Spinal cord (tissue), 9 donors: ENCODE measurements at regions not wholly inside any gene's neighbourhood (a gene's known extent, or its start where the extent isn't known, plus 50 kb on each side); places are given as distances from the start of the nearest gene placed in this dataset.
A peak's percentile ranks its signal among the peaks of the same experiment; 100 is the strongest.

Experiments
- DNase-seq, 6 donors: peaks; one replicate each; pipeline versions ENCODE4 v3.0.0 to v3.0.0-alpha.2; 2013 to 2015; ENCODE audit warnings: low spot score in 6 of 6, low read depth in 4 of 6
- H3K27ac ChIP-seq: one replicate; pipeline ENCODE4 v1.5.1; 2013; ENCODE audit warnings: low read depth, low read length, control low read depth
- H3K27me3 ChIP-seq: one replicate; pipeline ENCODE4 v1.6.1; 2013; ENCODE audit warnings: low read length; ENCODE audit not compliant: control insufficient read depth, insufficient read depth
- H3K36me3 ChIP-seq: one replicate; pipeline ENCODE4 v1.6.1; 2013; ENCODE audit warnings: low read length; ENCODE audit not compliant: control insufficient read depth, insufficient read depth
- H3K4me1 ChIP-seq: one replicate; pipeline ENCODE4 v1.6.1; 2013; ENCODE audit warnings: low read length; ENCODE audit not compliant: control insufficient read depth, insufficient read depth
- H3K4me3 ChIP-seq: one replicate; pipeline ENCODE4 v1.5.1; 2013; ENCODE audit warnings: low read depth, low read length, control low read depth
- H3K9me3 ChIP-seq: one replicate; pipeline ENCODE4 v1.6.1; 2013; ENCODE audit warnings: low read length; ENCODE audit not compliant: control insufficient read depth, insufficient read depth
- WGBS: methylation state at CpG from one replicate; pipeline ENCODE4 v1.1.5; 2013; ENCODE audit warnings: missing lambda C conversion rate; ENCODE audit not compliant: insufficient coverage; 5-methylcytosine and 5-hydroxymethylcytosine counted together
- donor health status: healthy.

DNA sequence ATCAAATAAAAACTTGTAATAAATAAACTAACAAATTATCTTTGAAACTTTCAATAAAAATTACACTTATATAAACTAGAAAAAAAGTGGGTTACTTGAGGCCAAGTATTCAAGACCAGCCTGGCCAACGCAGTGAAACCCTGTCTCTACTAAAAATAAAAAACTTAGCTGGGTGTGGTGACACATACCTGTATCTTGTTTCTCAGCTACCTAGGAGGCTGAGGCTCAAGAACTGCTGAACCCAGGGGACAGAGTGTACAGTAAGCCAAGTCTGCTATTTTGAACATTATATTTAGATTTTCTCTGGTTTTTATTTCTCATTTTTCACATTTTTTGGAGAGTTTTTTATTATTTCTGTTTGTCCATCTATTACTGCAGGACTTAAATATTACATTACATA is 1397.6 kb upstream of the B3GALT2 start:
- DNase-seq, result no peak
- H3K27me3 ChIP-seq, result no peaks in the 10 kb centered on the region
- no CpG with 5 or more reads among the region's 1 CpG for WGBS

GRCh38 chr1:194570476-194570875 is 1384.1 kb upstream of the B3GALT2 start:
- DNase-seq, result peak in 2 of 6 donors; percentile 4 to 68
- no peak overlapping the region for H3K27ac ChIP-seq
- H3K9me3 ChIP-seq, result no peaks in the 10 kb centered on the region
- no peaks in the 10 kb centered on the region for H3K27me3 ChIP-seq
- H3K36me3 ChIP-seq, result no peaks in the 10 kb centered on the region
- H3K4me3 ChIP-seq, result no peak overlapping the region
- H3K4me1 ChIP-seq, result no peaks in the 10 kb centered on the region

More for the DNA sequence above, 1397.6 kb upstream of the B3GALT2 start:
- Histone ChIP-seq H3K27ac (no peak overlapping the region), H3K4me1 (no peaks in the 10 kb centered on the region), H3K36me3 (no peaks in the 10 kb centered on the region), H3K4me3 (no peak overlapping the region), H3K9me3 (peaks cover 3% of the 10 kb centered on the region)

GRCh38 chr1:194568610-194569009 is 1382.2 kb upstream of the B3GALT2 start:
- Histone ChIP-seq H3K27ac (no peak overlapping the region), H3K9me3 (no peaks in the 10 kb centered on the region), H3K4me1 (no peaks in the 10 kb centered on the region), H3K36me3 (no peaks in the 10 kb centered on the region), H3K4me3 (no peak overlapping the region), H3K27me3 (no peaks in the 10 kb centered on the region)
- no peak for DNase-seq

GRCh38 chr1:194548071-194548470 is 1361.7 kb upstream of the B3GALT2 start:
- H3K9me3 ChIP-seq, result no peaks in the 10 kb centered on the region
- no peaks in the 10 kb centered on the region for H3K27me3 ChIP-seq
- H3K4me3 ChIP-seq, result no peak overlapping the region
- H3K36me3 ChIP-seq, result no peaks in the 10 kb centered on the region
- DNase-seq, result no peak
- H3K27ac ChIP-seq, result no peak overlapping the region
- H3K4me1 ChIP-seq, result no peaks in the 10 kb centered on the region

DNA sequence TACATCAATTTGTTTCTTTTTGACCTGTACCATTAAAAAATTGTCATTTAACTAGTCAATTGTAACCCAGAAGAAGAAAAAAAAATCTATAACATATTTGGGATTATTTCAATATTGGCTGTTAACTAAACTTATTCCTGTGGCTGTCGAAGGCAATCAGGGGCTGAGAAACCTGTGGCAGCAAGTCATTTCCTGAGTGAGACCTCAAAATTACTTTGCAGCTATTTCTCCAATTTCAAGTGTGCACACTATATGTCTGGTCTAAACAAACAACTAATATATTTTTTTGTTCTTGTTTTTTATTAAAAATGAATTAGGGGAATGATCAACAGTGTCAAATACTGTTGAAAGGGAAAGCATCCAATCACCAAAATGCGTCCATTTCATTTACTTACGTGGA is 1357.6 kb upstream of the B3GALT2 start:
- Histone ChIP-seq H3K9me3 (peaks cover 4% of the 10 kb centered on the region), H3K27ac (no peak overlapping the region), H3K4me3 (no peak overlapping the region), H3K27me3 (no peaks in the 10 kb centered on the region), H3K36me3 (no peaks in the 10 kb centered on the region), H3K4me1 (no peaks in the 10 kb centered on the region)
- no CpG with 5 or more reads among the region's 3 CpGs for WGBS
- no peak for DNase-seq

- no peaks in the 10 kb centered on the region for H3K36me3 ChIP-seq
- no peaks in the 10 kb centered on the region for H3K27me3 ChIP-seq
- peaks cover 4% of the 10 kb centered on the region for H3K9me3 ChIP-seq
- H3K4me1 ChIP-seq, result no peaks in the 10 kb centered on the region
- no peak for DNase-seq
- no peak overlapping the region for H3K27ac ChIP-seq
- 60% methylated on average over 1 of the region's 2 CpGs for WGBS
- no peak overlapping the region for H3K4me3 ChIP-seq
These were observed 1352.0 kb upstream of the B3GALT2 start for GRCh38 chr1:194538453-194538852.

GRCh38 chr1:194537521-194537920 is 1351.1 kb upstream of the B3GALT2 start:
- Histone ChIP-seq H3K4me1 (no peaks in the 10 kb centered on the region), H3K27me3 (no peaks in the 10 kb centered on the region), H3K36me3 (no peaks in the 10 kb centered on the region), H3K4me3 (no peak overlapping the region), H3K9me3 (peaks cover 2% of the 10 kb centered on the region), H3K27ac (no peak overlapping the region)
- DNase-seq, result peak in 1 of 6 donors; percentile 37

DNA sequence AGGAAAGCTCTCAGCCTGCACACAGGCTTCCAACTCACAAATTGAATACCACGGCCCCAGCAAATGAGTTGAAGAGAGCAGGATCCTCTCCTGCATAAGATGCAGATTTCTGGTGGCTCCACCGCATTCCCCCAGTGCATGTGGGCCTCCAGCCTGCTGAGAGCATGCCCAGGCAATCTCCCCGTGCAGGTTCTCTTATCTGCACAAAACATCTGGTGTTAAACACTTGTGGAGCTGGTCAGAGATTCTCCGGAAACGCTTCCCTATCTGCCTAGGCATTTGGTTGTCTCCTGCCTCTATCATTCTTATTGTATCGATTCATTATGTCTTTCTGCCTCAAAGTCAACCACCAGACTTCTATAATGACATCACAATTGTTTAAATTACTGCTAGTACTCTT is 1349.0 kb upstream of the B3GALT2 start:
- Histone ChIP-seq H3K9me3 (no peaks in the 10 kb centered on the region), H3K27me3 (no peaks in the 10 kb centered on the region), H3K4me3 (no peak overlapping the region), H3K27ac (no peak overlapping the region), H3K36me3 (no peaks in the 10 kb centered on the region), H3K4me1 (no peaks in the 10 kb centered on the region)
- 66% methylated on average over 5 of the region's 6 CpGs for WGBS
- no peak for DNase-seq

GRCh38 chr1:194534784-194535183 is 1348.4 kb upstream of the B3GALT2 start:
- DNase-seq, result no peak
- no peaks in the 10 kb centered on the region for H3K36me3 ChIP-seq
- H3K4me3 ChIP-seq, result no peak overlapping the region
- no peaks in the 10 kb centered on the region for H3K4me1 ChIP-seq
- H3K9me3 ChIP-seq, result no peaks in the 10 kb centered on the region
- 93% methylated on average over 5 of the region's 6 CpGs for WGBS
- H3K27ac ChIP-seq, result no peak overlapping the region
- no peaks in the 10 kb centered on the region for H3K27me3 ChIP-seq

GRCh38 chr1:194533641-194534040 is 1347.2 kb upstream of the B3GALT2 start:
- no peaks in the 10 kb centered on the region for H3K27me3 ChIP-seq
- no CpG with 5 or more reads among the region's 2 CpGs for WGBS
- H3K9me3 ChIP-seq, result no peaks in the 10 kb centered on the region
- no peak for DNase-seq
- no peak overlapping the region for H3K4me3 ChIP-seq
- H3K36me3 ChIP-seq, result no peaks in the 10 kb centered on the region
- no peak overlapping the region for H3K27ac ChIP-seq
- no peaks in the 10 kb centered on the region for H3K4me1 ChIP-seq

DNA sequence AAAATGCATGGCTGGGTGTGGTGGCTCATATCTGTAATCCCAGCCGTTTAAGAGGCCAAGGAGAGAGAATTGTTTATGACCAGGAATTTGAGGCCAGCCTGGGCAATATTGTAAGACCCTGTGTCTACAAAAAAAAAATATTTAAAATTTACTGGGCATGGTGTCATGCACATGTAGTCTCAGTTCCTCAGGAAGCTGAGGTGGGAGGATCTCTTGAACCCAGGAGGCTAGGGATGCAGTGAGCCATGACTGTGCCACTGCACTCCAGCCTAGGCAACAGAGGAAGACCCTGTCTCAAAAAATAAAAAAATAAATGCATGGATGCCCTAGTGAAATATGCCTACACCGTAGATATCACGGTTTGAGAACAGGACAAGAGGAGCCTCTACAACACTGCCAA is 1331.2 kb upstream of the B3GALT2 start:
- Histone ChIP-seq H3K4me1 (no peaks in the 10 kb centered on the region), H3K27ac (no peak overlapping the region), H3K9me3 (no peaks in the 10 kb centered on the region), H3K27me3 (no peaks in the 10 kb centered on the region), H3K36me3 (no peaks in the 10 kb centered on the region), H3K4me3 (no peak overlapping the region)
- WGBS, result 90% methylated on average over 2 of the region's 3 CpGs
- DNase-seq, result no peak
